D721Med (cell line): ENCODE measurements at regions not wholly inside any gene's neighbourhood (a gene's known extent, or its start where the extent isn't known, plus 50 kb on each side); places are given as distances from the start of the nearest gene placed in this dataset.

Experiments used
- DNase-seq: peaks from one replicate; pipeline ENCODE4 v3.0.0; 2011; ENCODE audit warnings: low spot score; ENCODE audit not compliant: insufficient read length
- FAIRE-seq: peaks from 2 replicates; lab custom pipeline; 2011; peaks lifted over from hg19 to GRCh38; lab: Jason Lieb, UNC
- CTCF ChIP-seq: IDR thresholded peaks from 2 replicates; pipeline ENCODE4 v1.5.1; 2012; ENCODE audit warnings: mild to moderate bottlenecking, control low read depth; ENCODE audit not compliant: insufficient read depth; ENCODE audit errors: missing control alignments

- no peak for FAIRE-seq
- no peak for DNase-seq
- no peak for TF ChIP-seq CTCF
Measured at GRCh38 chr17:71428897-71429296, 691.9 kb upstream of the SOX9 start.

DNA sequence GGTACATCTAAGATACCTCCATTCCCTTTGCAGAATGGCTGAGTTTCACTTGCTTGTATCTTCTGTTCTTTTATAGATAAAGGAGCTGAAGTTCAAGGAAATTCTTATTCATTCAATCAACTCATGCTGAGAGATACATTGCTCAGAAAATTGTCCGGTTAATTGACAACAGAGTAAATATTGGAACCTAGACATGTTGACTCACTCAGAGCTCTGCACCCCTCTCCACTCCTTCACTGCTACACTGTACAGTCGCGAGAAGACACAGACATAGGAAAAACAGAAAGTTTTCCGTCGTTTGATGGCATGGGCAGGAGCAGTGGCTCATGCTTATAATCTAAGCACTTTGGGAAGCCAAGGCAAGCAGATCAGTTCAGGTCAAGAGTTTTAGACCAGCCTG, 690.5 kb upstream of the SOX9 start:
- FAIRE-seq (no peak), DNase-seq (no peak)
- TF ChIP-seq CTCF: no peak

GRCh38 chr17:71431146-71431545, 689.7 kb upstream of the SOX9 start:
- DNase-seq (no peak), FAIRE-seq (no peak)
- no peak for TF ChIP-seq CTCF

DNA sequence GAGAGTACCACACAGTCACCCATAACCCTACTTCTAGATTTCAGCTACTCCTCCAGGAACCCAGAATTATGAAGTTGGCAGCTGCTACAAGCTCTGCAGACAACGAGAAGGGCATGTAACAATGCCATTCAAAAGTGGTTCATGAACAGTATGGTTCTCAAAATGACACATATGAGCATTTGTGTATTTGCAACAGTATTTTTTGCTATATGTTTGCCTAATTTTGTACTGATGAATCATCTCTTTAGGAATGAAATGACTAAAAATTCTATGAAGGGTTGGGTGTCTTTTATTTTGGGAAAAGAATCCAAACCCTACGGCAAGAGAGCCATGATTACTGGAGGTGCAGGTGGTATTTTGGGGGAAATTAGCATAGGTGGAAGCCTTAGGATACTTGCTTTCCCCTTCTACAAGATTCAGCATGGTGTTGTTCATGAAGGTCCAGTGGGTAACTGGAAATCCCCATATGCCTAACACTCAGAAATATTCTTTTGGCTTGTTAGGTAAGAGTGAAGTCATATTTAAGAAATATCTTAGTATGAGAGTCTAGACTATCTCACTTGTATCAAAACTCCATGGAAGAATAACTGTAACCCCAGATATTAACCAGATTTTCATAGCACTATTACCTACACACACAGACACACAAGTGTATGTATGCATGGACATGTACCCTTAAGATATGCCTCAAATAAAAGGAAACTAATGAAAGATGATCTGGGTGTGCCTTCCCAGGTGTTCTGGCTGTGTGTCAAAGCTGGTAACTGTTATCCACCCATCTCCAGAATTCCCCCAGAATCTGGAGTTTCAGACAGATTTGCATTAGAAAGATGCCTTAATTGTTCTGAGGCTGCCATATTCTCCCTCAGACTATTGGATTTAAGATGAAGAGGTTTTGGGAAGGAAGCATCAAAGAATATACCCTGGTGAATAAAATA, 688.2 kb upstream of the SOX9 start:
- no peak for TF ChIP-seq CTCF
- FAIRE-seq: no peak
- DNase-seq: no peak

GRCh38 chr17:71434716-71435115, 686.1 kb upstream of the SOX9 start:
- TF ChIP-seq CTCF: no peak
- DNase-seq (no peak), FAIRE-seq (no peak)

DNA sequence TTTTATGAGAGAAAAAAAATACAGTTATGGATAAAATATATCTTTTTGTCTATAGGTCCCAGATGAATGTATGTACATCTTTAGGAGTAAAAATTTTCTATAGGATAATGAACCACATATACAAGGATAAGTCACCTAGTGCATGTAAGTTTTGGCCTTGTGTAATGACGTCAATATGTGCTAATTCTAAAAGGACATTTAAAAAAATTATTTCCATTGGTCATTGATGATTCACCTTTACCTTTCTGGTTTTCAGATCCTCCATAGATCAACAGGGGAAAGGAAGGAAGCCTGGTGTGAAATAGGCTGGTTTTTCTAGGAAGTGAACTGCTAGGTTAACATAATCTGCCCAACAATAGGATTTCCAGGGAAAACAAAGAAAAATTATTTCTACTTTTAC, 684.3 kb upstream of the SOX9 start:
- DNase-seq (no peak), FAIRE-seq (no peak)
- no peak for TF ChIP-seq CTCF

DNA sequence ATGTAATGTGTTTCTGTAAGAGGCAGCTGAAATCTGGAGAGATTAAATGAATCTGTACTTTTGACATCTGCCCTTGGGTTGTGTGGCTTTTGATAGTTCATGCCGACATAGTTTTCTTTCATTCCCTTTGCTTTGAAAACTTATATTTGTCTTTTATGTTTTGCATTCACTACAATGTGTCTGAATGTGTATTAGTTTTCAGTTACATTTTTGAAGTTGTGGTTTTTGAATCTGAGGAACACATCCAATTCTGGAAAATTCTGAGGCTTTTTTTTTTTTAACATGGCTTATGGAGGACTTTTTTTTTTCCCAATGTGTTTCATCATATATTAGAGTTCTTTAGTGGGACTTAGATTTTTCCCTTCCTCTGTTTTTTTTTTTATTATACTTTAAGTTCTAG, 683.7 kb upstream of the SOX9 start:
- no peak for TF ChIP-seq CTCF
- DNase-seq (no peak), FAIRE-seq (no peak)
